ENCODE measurements at regions not wholly inside any gene's neighbourhood (a gene's known extent, or its start where the extent isn't known, plus 50 kb on each side); places are given as distances from the start of the nearest gene placed in this dataset.

DNA sequence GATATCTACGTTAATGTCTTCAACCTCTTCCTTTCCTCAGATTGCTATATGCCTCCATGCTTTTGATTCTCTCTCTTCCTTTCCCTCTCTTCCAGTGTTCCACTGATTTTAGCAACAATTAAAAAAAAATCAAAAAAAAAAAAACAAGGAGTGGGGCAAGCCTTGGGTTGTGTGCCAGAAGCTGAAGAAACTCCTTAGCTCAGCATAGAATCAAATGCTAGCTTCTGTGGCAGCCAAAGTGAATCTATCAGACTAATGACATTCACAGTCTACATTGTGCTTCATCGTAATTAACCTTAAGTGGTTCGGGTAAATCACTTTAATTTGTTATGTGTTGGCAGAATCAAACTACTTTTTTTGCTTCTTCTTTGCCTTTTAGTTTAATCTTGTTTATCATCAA is 237.3 kb downstream of the TMEM167A start:
- DNase-seq, result no peak

DNA sequence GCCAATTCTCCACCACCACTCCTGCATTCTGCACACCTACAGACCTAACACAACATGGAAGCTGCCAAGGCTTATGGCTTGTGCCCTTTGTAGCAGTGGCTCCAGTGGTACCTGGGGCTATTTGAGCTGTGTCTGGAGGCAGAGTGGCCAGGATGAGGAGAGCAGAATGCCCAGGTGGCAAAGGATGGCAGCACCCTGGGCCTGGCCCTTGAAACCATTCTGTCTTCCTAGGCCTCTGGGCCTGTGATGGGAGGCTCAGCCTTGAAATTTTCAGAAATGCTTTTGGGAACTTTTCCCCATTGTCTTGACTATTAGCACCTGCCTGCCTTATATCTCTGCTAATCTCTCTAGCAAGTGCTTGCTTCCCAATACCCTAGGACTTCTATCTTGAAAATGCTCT is 241.7 kb downstream of the TMEM167A start:
- DNase-seq, result no peak

DNA sequence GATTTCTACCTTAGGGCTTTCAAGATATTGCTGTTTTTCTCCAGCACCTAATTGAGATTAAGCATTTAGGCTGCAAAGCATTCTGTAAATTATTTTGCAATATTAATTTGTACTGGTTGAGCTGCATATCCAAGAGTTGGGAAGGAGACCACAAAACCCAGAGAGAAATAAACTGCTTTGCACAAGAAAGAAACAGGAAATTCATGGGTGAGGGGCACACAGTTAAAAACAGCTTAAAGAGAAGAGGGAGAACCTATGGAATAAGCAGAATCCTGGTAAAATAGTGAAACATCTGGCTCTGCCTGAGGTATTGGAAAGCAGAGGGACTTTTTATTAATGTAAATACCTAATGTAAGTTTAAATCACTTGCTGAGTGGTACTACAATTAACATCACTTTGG is 243.0 kb downstream of the TMEM167A start:
- DNase-seq, result no peak

DNA sequence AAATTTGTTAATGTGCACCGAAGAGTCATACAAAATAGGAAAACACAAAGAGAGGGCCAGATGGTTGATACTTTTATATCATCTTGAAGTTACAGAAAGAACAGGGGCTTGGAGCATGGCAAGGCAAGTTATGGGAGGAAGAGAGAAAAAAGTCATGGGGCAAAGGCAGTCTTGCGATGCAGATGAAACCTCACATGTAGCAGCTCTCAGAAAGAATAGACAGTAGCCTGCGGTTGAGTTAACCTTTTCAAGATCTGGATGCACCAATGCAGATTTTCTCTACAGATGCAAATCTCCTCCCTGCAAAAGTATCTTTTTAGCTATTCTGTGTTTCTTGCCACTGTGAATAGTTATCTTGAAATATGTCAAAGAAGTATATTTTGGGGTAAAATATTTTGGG is 243.9 kb downstream of the TMEM167A start:
- DNase-seq, result no peak

DNA sequence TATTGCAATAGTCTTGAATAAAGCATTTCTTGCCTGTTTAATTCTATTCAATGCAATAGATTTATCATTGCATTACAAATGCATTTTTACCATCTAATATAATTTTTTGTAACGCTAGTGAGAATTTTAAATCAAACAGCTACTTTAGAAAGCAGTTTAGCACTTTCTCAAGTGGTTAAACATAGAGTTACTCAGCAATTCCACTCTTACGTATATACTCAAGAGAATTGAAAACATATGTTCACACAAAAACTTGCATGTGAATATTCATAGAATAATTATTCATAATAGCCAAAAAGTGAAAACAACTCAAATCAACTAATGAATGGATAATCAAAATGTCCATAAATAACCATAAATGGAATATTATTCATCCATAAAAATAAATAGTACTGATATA is 244.7 kb downstream of the TMEM167A start:
- no peak for DNase-seq

DNA sequence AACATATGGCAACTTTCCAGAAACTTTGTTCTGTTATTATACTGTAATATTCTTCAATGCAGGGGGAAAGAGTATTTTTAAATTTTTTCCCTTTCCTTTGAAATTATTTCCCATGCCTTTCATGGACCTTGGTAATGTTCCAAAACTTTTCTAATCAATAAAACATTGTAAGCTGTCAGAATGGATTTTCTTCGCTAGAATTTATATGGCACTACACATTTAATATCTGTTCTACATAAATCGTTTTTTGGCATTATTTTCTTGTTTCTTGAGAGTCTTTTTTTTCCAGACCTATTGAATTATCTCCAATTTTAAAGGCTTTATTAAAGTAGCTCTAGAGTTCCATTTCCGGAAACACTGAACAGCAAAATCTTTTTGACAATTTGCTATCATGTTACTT is 249.0 kb downstream of the TMEM167A start:
- DNase-seq, result no peak

DNA sequence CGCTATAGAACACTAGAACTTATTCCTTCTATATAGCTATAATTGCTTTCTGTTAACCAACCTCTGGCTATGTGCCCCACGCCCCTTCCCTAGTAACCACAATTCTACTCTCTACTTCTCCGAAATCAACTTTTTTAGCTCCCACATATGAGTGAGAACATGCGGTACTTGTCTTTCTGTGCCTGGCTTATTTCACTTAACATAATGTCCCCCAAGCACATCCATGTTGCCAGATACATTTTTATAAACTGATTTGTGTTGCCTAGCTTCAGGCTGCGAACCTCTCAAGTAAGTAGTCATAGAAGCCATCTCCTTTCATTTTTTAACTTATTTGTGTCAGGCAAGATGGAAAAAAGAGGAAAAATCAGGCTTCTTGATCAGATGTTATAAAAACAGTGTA is 249.5 kb downstream of the TMEM167A start:
- no peak for DNase-seq

DNA sequence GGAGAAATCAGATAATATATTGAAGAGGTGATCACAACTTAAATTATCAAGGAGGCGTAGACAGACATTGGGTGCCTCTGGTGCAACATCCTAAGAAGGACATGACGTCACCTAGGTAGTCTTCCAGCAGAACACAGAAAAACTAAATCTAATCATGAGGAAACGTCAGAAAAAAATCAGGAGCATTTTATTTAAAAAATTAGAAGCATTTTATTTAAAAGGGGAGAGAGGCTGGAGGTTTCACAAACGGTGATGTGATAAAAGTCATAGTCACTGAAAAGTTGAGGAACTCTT is 254.6 kb downstream of the TMEM167A start:
- DNase-seq, result no peak

DNA sequence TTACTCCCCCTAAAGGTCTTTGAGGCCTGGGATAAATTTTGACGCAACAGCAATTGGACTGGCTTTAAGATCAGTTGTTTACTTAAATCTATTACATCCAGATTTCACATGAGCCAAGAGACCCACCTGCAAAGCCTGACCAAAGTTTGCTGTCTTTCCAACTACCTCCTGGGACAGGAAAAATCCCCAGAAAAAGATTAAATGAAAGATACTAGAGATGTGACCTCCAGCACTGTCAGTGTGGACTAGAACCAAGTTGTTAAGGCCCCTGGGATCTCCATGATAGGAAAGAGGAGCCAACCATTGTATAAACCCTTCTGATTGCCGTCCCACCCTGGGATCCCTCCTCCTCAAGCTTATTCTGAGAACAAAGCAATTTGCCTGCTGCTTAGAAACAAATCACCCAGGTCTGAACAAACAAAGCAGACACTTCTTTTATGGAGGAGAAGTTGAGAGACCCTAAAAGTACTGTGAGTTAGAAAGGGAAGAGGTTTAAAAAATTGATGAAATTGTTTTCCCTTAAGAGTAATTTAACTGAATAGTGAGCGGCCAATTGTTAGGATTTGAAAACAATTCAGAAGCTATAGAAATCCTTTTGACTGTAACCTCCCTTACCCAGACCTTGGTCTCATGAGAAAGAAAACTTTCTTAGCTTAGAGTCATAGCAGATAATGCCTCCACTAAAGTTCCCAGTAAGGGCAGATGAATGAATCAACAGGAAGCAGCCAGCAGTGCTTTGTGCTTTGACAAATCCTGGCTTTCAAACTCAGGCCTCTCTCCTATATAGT is 255.2 kb downstream of the TMEM167A start:
- DNase-seq, result no peak

DNA sequence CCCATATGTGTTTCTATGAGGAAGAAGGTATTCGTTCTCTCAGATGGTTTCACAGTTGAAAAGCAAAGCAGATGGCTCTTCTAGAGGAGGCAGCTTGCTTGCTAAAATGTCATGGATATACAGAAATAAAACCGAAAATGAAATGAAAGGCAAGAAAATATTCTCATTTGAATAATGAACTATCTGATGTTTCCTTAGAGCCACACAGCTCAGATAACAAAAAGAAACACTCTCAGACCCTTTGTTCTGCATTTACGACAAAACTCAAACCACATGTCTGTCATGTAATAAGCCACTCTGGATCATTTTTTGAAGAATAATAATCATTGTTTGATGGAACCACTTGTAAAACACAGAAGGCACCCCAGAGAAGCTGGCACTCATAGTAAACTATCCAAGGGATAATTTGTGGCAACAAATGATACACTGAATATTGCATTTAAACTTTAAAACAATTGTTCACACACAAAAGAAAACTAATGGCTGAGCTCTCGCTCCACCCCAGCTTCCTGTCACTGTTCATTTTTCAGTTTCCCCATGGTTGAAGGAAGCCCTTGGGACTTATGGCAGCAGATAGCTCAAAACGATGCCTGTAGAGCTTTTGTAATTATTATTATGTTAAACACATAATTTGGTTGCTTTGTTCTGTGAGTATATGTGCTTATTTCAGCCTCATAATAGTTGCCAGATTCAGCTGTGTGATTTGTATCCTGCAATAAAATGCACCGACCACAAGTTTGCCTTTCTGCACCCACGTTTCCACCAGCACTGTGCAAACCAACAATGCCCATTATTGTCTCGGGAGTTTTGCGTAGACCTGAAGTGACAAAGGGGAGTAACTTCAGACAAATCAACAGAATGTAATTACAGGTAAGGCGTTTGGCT is 256.0 kb downstream of the TMEM167A start:
- DNase-seq, result no peak

DNA sequence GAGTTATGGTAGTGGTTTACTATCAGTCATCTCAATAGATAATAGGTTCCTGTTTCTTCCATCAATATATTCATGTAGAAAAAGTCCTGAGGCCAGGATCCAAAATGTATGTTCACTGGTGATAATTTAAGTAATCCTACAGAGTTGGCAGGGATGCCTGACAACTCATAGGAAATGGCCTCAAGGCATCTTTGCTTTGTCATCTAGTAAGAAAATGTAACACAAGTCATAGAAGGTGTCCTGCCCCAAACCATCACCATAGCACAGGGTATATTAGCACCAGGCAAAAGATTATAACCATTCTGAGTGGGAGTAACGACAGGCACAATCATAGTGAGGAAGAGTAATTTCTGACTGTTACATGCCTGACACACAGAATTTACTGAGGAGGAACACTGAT is 257.0 kb downstream of the TMEM167A start:
- no peak for DNase-seq

DNA sequence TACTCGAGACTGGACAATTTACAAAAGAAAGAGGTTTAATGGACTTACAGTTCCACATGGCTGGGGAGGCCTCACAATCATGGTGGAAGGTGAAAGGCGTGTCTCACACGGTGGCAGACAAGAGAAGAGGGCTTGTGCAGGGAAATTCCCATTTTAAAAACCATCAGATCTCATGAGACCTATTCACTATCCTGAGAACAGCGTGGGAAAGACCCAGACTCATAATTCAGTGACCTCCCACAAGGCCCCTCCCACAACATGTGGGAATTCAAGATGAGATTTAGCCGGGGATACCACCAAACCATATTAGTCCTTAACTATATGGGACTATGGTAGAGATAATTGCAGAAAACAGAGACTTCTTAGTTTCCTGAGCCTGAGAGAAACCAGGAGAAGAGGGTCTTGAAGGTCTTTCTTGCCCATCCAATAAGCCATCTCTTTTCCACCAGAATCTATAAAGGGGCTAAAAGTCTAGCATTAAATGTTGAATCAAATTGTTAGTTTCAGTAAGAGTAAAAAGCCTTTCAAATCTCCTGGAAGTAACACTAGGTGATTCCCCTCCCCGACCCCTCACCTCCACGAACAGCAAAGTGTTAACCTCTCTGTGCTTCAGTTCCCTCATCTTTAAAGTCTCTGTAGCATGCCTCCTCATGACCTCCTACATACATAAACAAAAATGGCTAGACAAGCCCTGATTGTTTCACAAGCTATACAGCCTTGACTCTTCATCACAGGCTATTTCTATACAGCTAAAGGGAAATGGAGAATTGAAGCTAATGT is 259.1 kb downstream of the TMEM167A start:
- DNase-seq, result no peak

DNA sequence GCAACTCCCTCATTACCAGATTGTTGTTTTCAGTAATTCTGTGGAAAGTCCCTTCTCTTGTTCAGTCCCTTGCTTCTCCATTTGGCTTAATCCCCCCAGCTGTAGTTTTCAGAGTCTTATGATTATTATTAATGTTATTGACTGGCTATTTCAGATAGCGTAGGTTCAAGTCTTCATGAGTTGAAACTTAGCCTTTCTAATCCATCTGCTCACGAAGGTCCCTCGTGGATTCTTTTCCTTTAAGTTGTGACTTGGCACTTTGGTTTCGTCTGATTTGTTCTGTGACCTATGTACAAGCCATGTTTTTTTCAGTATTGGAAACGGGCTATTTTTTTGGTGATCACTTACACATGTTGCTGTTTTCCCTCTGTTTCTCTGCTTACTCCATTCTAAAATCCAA is 260.3 kb downstream of the TMEM167A start:
- DNase-seq, result no peak

DNA sequence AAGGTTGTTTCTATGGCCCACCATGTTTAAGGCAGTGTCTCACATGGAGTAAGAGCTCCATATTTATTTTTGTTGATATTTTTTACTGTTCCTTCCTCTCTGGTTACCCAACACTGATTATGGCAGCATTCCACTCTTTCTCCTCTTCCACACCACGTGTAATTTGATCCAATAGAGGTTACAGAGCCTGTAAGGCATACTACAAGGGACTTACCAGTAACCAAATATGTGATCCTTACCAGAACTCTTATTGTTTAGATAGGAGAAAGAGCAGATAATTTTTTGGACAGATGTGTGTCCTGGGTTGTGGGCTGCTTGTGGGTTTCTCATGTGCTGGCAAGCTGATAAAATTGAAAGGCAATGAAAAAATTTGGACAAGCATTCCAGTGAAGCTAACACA is 261.3 kb downstream of the TMEM167A start:
- no peak for DNase-seq

DNA sequence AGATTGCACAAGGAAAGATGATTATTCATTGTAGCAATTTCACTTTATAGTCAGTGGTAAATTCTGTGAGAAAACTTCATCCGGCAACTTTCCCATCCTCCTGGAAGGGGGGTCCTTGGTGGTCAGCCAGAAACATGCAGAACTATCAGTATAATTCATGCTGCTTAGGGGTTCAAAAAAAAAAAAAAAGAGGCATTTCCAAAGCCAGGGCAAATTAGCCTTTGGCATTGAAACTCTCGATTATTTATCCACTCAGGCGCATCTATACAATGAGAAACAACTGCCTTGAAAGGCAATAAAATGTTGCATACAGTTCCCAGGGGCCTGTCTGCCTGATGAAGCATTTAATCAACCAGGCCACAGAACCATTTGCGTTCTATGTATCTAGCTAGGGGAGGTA is 263.3 kb downstream of the TMEM167A start:
- DNase-seq, result no peak

DNA sequence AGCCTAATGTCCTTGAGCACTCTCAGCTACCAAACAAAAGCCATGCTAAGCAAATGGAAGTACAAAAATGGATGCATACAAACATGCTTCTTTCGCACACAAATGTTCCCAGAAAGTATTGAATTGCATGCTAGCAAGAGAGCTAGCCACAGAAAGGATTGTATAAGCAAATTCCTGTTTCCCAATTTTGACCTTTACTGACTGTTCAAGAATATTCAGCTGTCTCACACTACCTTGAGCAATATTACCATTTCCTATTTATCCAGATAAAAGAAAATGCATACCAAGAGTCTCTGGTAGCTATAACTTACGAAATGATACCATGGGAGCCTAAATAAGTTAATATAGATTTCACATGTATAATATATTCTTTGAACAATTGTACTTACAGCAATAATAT is 264.6 kb downstream of the TMEM167A start:
- no peak for DNase-seq

DNA sequence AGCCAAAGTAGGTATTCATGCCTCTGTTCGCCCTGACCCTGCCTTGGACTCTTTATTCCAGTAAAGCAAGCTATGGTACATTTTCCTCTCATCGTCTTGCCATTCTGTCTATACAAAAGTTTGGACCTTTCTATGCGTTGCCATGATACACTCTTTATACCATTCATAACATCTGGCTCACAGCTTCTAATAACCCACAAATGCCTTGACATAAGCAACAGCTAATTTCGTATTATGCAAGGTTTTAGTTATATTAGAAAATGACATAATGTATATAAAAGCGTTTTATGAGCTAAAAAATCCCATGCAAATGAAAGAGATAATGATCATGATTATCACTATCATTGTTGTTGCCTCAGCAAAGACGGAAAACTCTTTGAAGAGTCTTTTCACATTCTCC is 265.7 kb downstream of the TMEM167A start:
- DNase-seq, result no peak

DNA sequence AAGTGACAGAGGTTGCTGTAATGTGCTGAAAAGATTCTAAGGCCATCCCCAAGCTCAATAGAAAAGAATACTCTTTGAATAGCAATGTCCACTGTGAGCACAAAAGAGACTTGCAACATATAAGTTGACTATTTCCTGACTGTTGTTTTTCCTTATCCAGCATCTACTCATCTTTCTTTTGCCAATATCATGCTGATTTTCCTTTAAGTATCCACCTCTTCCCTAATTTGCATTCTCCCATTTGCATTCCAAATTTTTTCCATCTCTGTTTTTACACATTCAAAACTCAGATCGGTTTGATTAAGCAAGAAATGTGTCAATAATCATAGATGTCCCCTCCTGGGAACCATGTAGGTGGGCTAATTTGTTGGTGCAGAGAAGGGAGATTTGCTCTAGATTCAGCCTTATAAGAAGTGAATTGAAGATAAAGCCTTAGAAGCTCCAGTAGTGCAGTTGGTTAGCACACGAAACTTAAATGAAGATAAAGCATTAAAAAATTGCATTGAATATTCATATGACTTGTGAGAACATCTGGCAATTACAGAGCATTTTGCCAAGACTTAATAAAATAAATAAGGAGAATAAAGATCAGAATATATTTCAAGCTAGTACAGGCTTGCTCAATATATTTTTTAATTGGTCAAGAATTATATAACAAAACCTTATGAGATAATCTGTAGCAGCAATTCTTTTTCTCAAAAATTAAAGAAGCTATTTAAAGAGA is 267.6 kb downstream of the TMEM167A start:
- no peak for DNase-seq

DNA sequence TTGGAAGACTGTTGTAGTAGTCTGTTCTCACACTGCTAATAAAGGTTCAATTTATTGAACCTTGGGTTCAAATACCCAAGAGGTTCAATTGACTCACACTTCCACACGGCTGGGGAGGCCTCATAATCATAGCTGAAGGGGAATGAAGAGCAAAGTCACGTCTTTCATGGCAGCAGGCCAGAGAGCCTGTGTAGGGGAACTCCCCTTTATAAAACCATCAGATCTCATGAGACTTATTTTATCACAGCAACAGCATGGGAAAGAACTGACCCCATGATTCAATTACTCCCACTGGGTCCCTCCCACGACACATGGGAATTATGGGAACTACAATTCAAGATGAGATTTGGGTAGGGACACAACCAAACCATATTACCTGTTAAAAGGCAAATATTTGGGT is 268.2 kb downstream of the TMEM167A start:
- no peak for DNase-seq

DNA sequence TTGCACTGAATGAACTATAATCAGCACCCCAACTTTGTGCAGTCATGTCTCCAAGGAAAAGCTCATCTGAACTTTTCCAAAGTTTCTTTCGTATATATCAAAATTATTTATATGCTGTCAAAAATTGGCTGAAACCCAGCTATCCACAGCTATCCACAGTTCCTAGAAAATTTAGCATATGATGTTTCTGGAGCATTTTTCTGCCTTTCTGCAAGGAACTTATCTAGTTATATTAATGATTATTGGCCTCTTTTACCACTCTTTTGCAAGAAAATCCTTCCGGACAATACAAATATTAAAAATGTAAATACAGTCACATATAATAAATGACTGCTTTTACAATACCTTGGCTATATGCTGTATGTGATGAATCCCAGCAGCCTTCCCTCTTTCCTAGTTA is 270.2 kb downstream of the TMEM167A start:
- no peak for DNase-seq

DNA sequence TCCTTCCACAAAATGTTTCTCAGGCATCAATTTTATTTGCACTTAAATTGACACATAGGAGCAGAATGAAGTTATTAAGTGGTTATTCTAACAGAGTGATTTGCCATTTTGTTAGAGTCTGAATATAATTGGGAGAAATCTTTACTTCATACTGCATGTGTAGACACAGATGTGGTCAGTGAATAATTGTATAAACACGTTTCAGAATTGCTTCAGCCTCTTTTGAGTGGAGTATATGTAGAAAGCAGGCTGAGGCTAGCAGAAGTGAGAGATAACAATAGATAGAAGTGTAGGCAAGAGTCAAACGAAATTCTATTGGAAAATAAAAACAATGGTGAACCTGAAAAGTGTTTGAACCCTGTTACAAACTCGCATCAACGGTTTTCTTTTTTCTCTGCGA is 270.7 kb downstream of the TMEM167A start:
- DNase-seq, result no peak

DNA sequence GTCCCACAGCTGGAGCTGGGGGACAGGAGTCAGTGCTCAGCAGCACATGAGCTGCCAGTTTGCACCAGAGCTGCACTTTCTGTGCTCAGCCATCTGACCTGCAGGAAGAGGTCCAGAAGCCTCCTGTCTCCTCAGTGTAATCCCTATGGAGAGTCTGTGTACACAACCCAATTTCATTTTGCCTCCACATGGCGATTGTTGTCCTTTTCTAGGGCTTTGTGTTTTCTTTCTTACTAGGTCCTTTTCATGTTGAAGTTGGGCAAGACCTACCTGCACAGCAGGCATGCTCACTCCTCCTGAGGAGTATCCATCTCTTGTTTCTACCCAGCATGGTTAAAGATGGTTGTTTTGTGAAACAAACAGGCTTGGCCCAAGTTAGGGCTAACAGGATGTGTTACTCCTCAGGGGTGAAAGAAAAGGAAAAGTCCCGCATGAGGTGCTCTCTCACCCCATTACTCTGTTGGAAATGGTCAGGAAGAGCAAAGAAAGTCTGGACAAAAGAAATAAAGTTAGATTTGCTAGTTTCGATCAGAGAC is 273.0 kb downstream of the TMEM167A start:
- no peak for DNase-seq

DNA sequence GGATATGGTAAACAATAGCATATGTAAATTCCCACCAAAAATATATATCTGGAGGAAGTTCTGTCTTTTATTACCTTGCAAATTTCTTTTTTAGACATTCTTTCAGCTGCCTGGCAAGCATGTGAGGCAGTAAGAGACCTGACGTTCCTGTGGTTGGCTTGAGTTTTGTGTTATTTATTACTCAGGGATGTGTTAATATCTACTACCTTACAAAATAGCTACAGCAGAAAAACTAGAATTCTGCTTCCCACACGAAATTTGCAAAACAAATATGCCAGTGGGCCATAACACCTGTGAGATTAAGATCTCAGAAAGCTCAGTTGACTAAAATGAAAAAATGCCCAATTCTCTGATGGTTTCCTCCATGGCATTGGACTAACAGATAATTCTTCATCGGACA is 274.2 kb downstream of the TMEM167A start:
- no peak for DNase-seq
